CD4-positive, alpha-beta T cell (primary cell): ENCODE measurements at regions not wholly inside any gene's neighbourhood (a gene's known extent, or its start where the extent isn't known, plus 50 kb on each side); places are given as distances from the start of the nearest gene placed in this dataset.

ENCODE experiments used
- ATAC-seq: fragments of 200-7000 bp; cut with Tn5 transposase; one replicate; pipeline ENCODE4 v1.10.0; 2022; ENCODE audit warnings: mild to moderate bottlenecking; ENCODE audit not compliant: poor library complexity
- CTCF ChIA-PET: fragments of 350-600 bp; sonication (Branson Sonifier 250); formaldehyde crosslinking; loops from one replicate; lab custom pipeline; 2021; ENCODE audit warnings: antibody characterized with exemption, inconsistent platforms; lab: Charles Lee
- POLR2A ChIA-PET: fragments of 350-600 bp; sonication (Branson Sonifier 250); formaldehyde crosslinking; loops from one replicate; lab custom pipeline; 2021; ENCODE audit warnings: antibody characterized with exemption, inconsistent platforms; lab: Charles Lee
- DNase-seq, 14 experiments: peaks; one replicate each; pipeline ENCODE4 v3.0.0-alpha.2; 2013 to 2020; ENCODE audit warnings: mixed read lengths in 2 of 14
- H3K27ac ChIP-seq, 2 donors: one replicate each; pipeline versions ENCODE4 v1.5.1 to v1.7.0; 2013; ENCODE audit warnings: low read length in 2 of 2, low read depth in 1 of 2, mild to moderate bottlenecking in 1 of 2
- H3K27me3 ChIP-seq, 2 experiments: 1 replicate in 1 of 2; 2 replicates in 1 of 2; pipeline versions ENCODE4 v1.6.1 to v1.7.0; 2013; ENCODE audit warnings: low read length in 2 of 2, control low read depth in 1 of 2, mild to moderate bottlenecking in 1 of 2, moderate library complexity in 1 of 2; ENCODE audit not compliant: insufficient read depth in 2 of 2, control insufficient read depth in 1 of 2
- H3K36me3 ChIP-seq: one replicate; pipeline ENCODE4 v1.6.1; 2013; ENCODE audit warnings: low read length, control low read depth; ENCODE audit not compliant: insufficient read depth
- H3K4me1 ChIP-seq: one replicate; pipeline ENCODE4 v1.6.1; 2013; ENCODE audit warnings: low read length, control low read depth; ENCODE audit not compliant: insufficient read depth
- H3K4me3 ChIP-seq: one replicate; pipeline ENCODE4 v1.5.1; 2013; ENCODE audit warnings: mild to moderate bottlenecking, low read length, moderate library complexity
- H3K9me3 ChIP-seq, 2 experiments: 1 replicate in 1 of 2; 2 replicates in 1 of 2; pipeline versions ENCODE4 v1.6.1 to v1.7.0; 2013; ENCODE audit warnings: low read length in 2 of 2, mild to moderate bottlenecking in 2 of 2, control low read depth in 1 of 2, moderate library complexity in 1 of 2; ENCODE audit not compliant: control insufficient read depth in 1 of 2, insufficient read depth in 1 of 2
- H3K27ac Mint-ChIP-seq: one replicate; pipeline ENCODE4 v1.8.0; 2020; ENCODE audit warnings: mixed read lengths
- H3K27me3 Mint-ChIP-seq: one replicate; pipeline ENCODE4 v1.8.0; 2021; ENCODE audit warnings: mixed read lengths
- H3K36me3 Mint-ChIP-seq: one replicate; pipeline ENCODE4 v1.8.0; 2021; ENCODE audit warnings: low read depth, mixed read lengths
- H3K4me1 Mint-ChIP-seq: one replicate; pipeline ENCODE4 v1.8.0; 2021; ENCODE audit warnings: low read depth, mixed read lengths
- H3K4me3 Mint-ChIP-seq: one replicate; pipeline ENCODE4 v1.8.0; 2020; ENCODE audit warnings: mild to moderate bottlenecking, mixed read lengths
- H3K9me3 Mint-ChIP-seq: one replicate; pipeline ENCODE4 v1.8.0; 2020; ENCODE audit warnings: mixed read lengths
- CTCF ChIP-seq: fragments of 200-600 bp; IDR thresholded peaks from one replicate; pipeline ENCODE4 v1.8.0; 2022; ENCODE audit warnings: antibody characterized with exemption, mild to moderate bottlenecking
- intact Hi-C, 2 experiments: fragments of 100-400 bp; cut with DNase I in 1 of 2; cut with micrococcal nuclease in 1 of 2; formaldehyde crosslinking; loops; one replicate each; pipeline versions ENCODE4 v1.15.1 to v1.9.0; 2023 to 2025; cut with DNase I, micrococcal nuclease

- intact Hi-C loops: no loop called here
- POLR2A ChIA-PET: interaction anchor here (1.4 kb wide), 1 partner anchor 11 kb away, joined by 4 read pairs; no protein-coding TSS in a partner anchor
- ATAC-seq: no peak
Measured at GRCh38 chr14:76941544-76941943, 87.0 kb downstream of the IRF2BPL start.

GRCh38 chr14:76940021-76940760 is 88.3 kb downstream of the IRF2BPL start:
- no peak for DNase-seq
- no peak for ATAC-seq
- intact Hi-C loops: no loop called here
- no peaks in the 10 kb centered on the region for H3K36me3 ChIP-seq
- no peaks in the 10 kb centered on the region for H3K9me3 ChIP-seq
- CTCF ChIA-PET: no interaction called here
- no peak overlapping the region for H3K27ac ChIP-seq
- no peaks in the 10 kb centered on the region for H3K27me3 ChIP-seq
- TF ChIP-seq CTCF: no peak
- Mint-ChIP-seq H3K27ac (no peak overlapping the region), H3K27me3 (no peaks in the 10 kb centered on the region), H3K9me3 (no peaks in the 10 kb centered on the region), H3K4me3 (no peak overlapping the region), H3K36me3 (no peaks in the 10 kb centered on the region), H3K4me1 (peaks cover 9% of the 10 kb centered on the region)
- H3K4me3 ChIP-seq: no peak overlapping the region
- POLR2A ChIA-PET: no interaction called here
- peaks cover 11% of the 10 kb centered on the region for H3K4me1 ChIP-seq

More at GRCh38 chr14:76941544-76941943, 87.0 kb downstream of the IRF2BPL start:
- Histone ChIP-seq H3K36me3 (no peaks in the 10 kb centered on the region), H3K4me1 (peaks cover 12% of the 10 kb centered on the region), H3K27me3 (no peaks in the 10 kb centered on the region), H3K4me3 (no peak overlapping the region), H3K27ac (no peak overlapping the region), H3K9me3 (no peaks in the 10 kb centered on the region)
- TF ChIP-seq CTCF: no peak
- CTCF ChIA-PET: interaction anchor here (2.3 kb wide), 1 partner anchor 12 kb away, joined by 8 read pairs; no protein-coding TSS in a partner anchor
- H3K36me3 Mint-ChIP-seq: no peaks in the 10 kb centered on the region
- no peak overlapping the region for H3K27ac Mint-ChIP-seq
- H3K4me1 Mint-ChIP-seq: peaks cover 10% of the 10 kb centered on the region
- no peak for DNase-seq
- H3K4me3 Mint-ChIP-seq: no peak overlapping the region
- no peaks in the 10 kb centered on the region for H3K9me3 Mint-ChIP-seq
- H3K27me3 Mint-ChIP-seq: no peaks in the 10 kb centered on the region

GRCh38 chr14:76939015-76939742 is 89.3 kb downstream of the IRF2BPL start:
- POLR2A ChIA-PET: interaction anchor here (0.6 kb wide), 1 partner anchor 9 kb away, joined by 3 read pairs; no protein-coding TSS in a partner anchor
- CTCF ChIA-PET: no interaction called here
- DNase-seq: no peak
- Histone ChIP-seq H3K27ac (no peak overlapping the region), H3K36me3 (no peaks in the 10 kb centered on the region), H3K4me3 (no peak overlapping the region), H3K9me3 (no peaks in the 10 kb centered on the region), H3K27me3 (no peaks in the 10 kb centered on the region), H3K4me1 (peaks cover 11% of the 10 kb centered on the region)
- ATAC-seq: no peak
- TF ChIP-seq CTCF: no peak
- H3K27ac Mint-ChIP-seq: no peak overlapping the region
- peaks cover 9% of the 10 kb centered on the region for H3K4me1 Mint-ChIP-seq
- H3K4me3 Mint-ChIP-seq: no peak overlapping the region
- no peaks in the 10 kb centered on the region for H3K36me3 Mint-ChIP-seq
- no peaks in the 10 kb centered on the region for H3K9me3 Mint-ChIP-seq
- H3K27me3 Mint-ChIP-seq: no peaks in the 10 kb centered on the region
- intact Hi-C loops: no loop called here
